Heart left ventricle (tissue), 16 donors: ENCODE measurements at regions not wholly inside any gene's neighbourhood (a gene's known extent, or its start where the extent isn't known, plus 50 kb on each side); places are given as distances from the start of the nearest gene placed in this dataset.

Experiments
- ATAC-seq, 4 donors: fragments of 200-7000 bp; cut with Tn5 transposase; one replicate each; pipeline ENCODE4 v1.9.1; 2020 to 2022; ENCODE audit warnings: moderate library complexity in 4 of 4, mild to moderate bottlenecking in 3 of 4, moderate number of reproducible peaks in 1 of 4
- DNase-seq, 5 donors: peaks; one replicate each; pipeline ENCODE4 v3.0.0-alpha.2; 2020
- H3K27ac ChIP-seq, 12 donors: fragments of 200-600 bp; sonication (generic) in 4 of 12; one replicate each; pipeline versions ENCODE4 v1.5.0 to v1.8.0; 2016 to 2022; ENCODE audit warnings: mild to moderate bottlenecking in 2 of 12
- H3K27me3 ChIP-seq, 9 donors: fragments of 200-600 bp; sonication (generic) in 2 of 9; one replicate each; pipeline versions ENCODE4 v1.5.1 to v1.8.0; 2016 to 2022; ENCODE audit warnings: mild to moderate bottlenecking in 3 of 9
- H3K36me3 ChIP-seq, 9 donors: fragments of 200-600 bp; sonication (generic) in 2 of 9; one replicate each; pipeline versions ENCODE4 v1.5.0 to v1.8.0; 2018 to 2022; ENCODE audit warnings: mild to moderate bottlenecking in 2 of 9
- H3K4me1 ChIP-seq, 12 donors: fragments of 200-600 bp; sonication (generic) in 4 of 12; one replicate each; pipeline versions ENCODE4 v1.5.0 to v1.8.0; 2016 to 2022; ENCODE audit warnings: mild to moderate bottlenecking in 3 of 12
- H3K4me3 ChIP-seq, 12 donors: fragments of 200-600 bp; sonication (generic) in 4 of 12; one replicate each; pipeline versions ENCODE4 v1.5.0 to v1.8.0; 2017 to 2022; ENCODE audit warnings: mild to moderate bottlenecking in 9 of 12, moderate library complexity in 4 of 12
- H3K9me3 ChIP-seq, 12 donors: fragments of 200-600 bp; sonication (generic) in 4 of 12; one replicate each; pipeline versions ENCODE4 v1.5.0 to v1.8.0; 2016 to 2022; ENCODE audit warnings: mild to moderate bottlenecking in 1 of 12
- CTCF ChIP-seq, 12 donors: fragments of 200-600 bp; sonication (generic) in 4 of 12; IDR thresholded peaks; one replicate each; pipeline versions ENCODE4 v1.5.0 to v1.8.0; 2018 to 2022; ENCODE audit warnings: antibody characterized with exemption in 12 of 12, mild to moderate bottlenecking in 5 of 12
- POLR2A ChIP-seq, 2 donors: fragments of 450-650 bp; IDR thresholded peaks; one replicate each; pipeline ENCODE4 v1.6.1; 2017; ENCODE audit warnings: antibody characterized with exemption in 2 of 2, mild to moderate bottlenecking in 2 of 2, moderate library complexity in 2 of 2
- WGBS, 4 donors: extraction: QIAGEN DNeasy Blood & Tissue Kit in 2 of 4; methylation state at CpG; one replicate each; pipeline versions ENCODE4 v1.1.5 to v1.1.7; 2013 to 2018; 5-methylcytosine and 5-hydroxymethylcytosine counted together
- intact Hi-C, 10 donors: fragments of 100-400 bp; cut with DNase I; formaldehyde crosslinking; loops; one replicate each; pipeline versions ENCODE4 v1.11.1 to v1.14.2; 2022
- donor health status: ischemic (EF 13 %, LVEDD 7.1; RV severe dilation, severe dysfunction).
- donor health status: healthy with polysubstance abuse.
- donor health status: DM: no; HTN: yes; CAD: no.
- donor health status: DM: no; HTN: no; CAD: no.
- donor health status: ischemic (EF 25% LVEDD 6.9; RV normal size, moderate dysfunction).
- donor health status: ischemic (EF 25% LVEDD 5.7; RV mildly dilated, moderate dysfunction).
- donor health status: healthy.
- donor health status: DM: yes; HTN: yes; CAD: no.
- donor health status: ischemic (EF 35%, LVEDD 5.7; RV mildly dilated, moderate dysfunction).
- donor health status: nonischemic (EF 11% LVEDD 7.7; RV severe dilation, severe dysfunction).
- donor health status: DM: yes; HTN: yes; CAD: no.
- donor health status: PGD.
- donor health status: ischemic (EF 29% LVEDD 5.4; RV normal size, mild dysfunction).
- donor health status: nonischemic (EF 23%, LVEDD 6.1; RV moderate dilation, normal function).

GRCh38 chr2:48812416-48812815 lies 56.9 kb upstream of the LHCGR start:
- DNase-seq (no peak), ATAC-seq (no peak)
- Histone ChIP-seq H3K4me1 (no peaks in the 10 kb centered on the region), H3K27me3 (peaks cover 0 to 2% (median 0%) of the 10 kb centered on the region in 9 donors), H3K36me3 (no peaks in the 10 kb centered on the region), H3K4me3 (no peak overlapping the region), H3K9me3 (no peaks in the 10 kb centered on the region), H3K27ac (no peak overlapping the region)
- WGBS, 4 donors: 65 to 100% (median 71%) methylated on average over 1 of the region's 1 CpG
- intact Hi-C loops: no loop called here
- TF ChIP-seq CTCF (IDR thresholded peaks at IDR 0.05) (no peak), POLR2A (IDR thresholded peaks at IDR 0.05) (no peak)

- no peak for DNase-seq
- TF ChIP-seq CTCF (IDR thresholded peaks at IDR 0.05): no peak
- no peak for TF ChIP-seq POLR2A (IDR thresholded peaks at IDR 0.05)
- WGBS, 4 donors: 87 to 94% (median 91%) methylated on average over 1 of the region's 1 CpG
- H3K27me3 ChIP-seq: no peaks in the 10 kb centered on the region
- no peak for ATAC-seq
- H3K9me3 ChIP-seq: no peaks in the 10 kb centered on the region
- no peak overlapping the region for H3K4me3 ChIP-seq
- intact Hi-C loops: no loop called here
- H3K27ac ChIP-seq: no peak overlapping the region
- H3K36me3 ChIP-seq: no peaks in the 10 kb centered on the region
- H3K4me1 ChIP-seq: no peaks in the 10 kb centered on the region
Observed at GRCh38 chr2:48808311-48808710, 52.8 kb upstream of the LHCGR start.
